Activated CD4-positive, CD25-positive, alpha-beta regulatory T cell treated with anti-CD3 and anti-CD28 coated beads, Interleukin-2, amount 50 U/mL, for 72 hours (primary cell): ENCODE measurements at regions not wholly inside any gene's neighbourhood (a gene's known extent, or its start where the extent isn't known, plus 50 kb on each side); places are given as distances from the start of the nearest gene placed in this dataset.

Source experiments
- DNase-seq: peaks from one replicate; pipeline ENCODE4 v3.0.0; 2021

GRCh38 chr10:108130575-108130974 is 966.1 kb upstream of the SORCS1 start:
- DNase-seq: no peak

GRCh38 chr10:108112218-108112617 is 947.7 kb upstream of the SORCS1 start:
- no peak for DNase-seq

GRCh38 chr10:108104551-108105156 is 940.1 kb upstream of the SORCS1 start:
- no peak for DNase-seq

- no peak for DNase-seq
These were observed 932.8 kb upstream of the SORCS1 start for GRCh38 chr10:108097258-108097657.

- DNase-seq: no peak
These were observed 931.7 kb upstream of the SORCS1 start for GRCh38 chr10:108095932-108096925.

GRCh38 chr10:108090476-108091215 is 926.1 kb upstream of the SORCS1 start:
- DNase-seq: no peak

- DNase-seq: no peak
These were observed 922.0 kb upstream of the SORCS1 start for GRCh38 chr10:108086502-108086901.

GRCh38 chr10:108082596-108082995 is 918.1 kb upstream of the SORCS1 start:
- no peak for DNase-seq

GRCh38 chr10:108078263-108078662 is 913.8 kb upstream of the SORCS1 start:
- no peak for DNase-seq

- no peak for DNase-seq
These were observed 908.0 kb upstream of the SORCS1 start for GRCh38 chr10:108072466-108072865.

- DNase-seq: no peak
These were observed 906.3 kb upstream of the SORCS1 start for GRCh38 chr10:108070789-108071188.

GRCh38 chr10:108069096-108069495 is 904.6 kb upstream of the SORCS1 start:
- no peak for DNase-seq

GRCh38 chr10:108064746-108065260 is 900.3 kb upstream of the SORCS1 start:
- DNase-seq: no peak

GRCh38 chr10:108060246-108060645 is 895.7 kb upstream of the SORCS1 start:
- no peak for DNase-seq

- no peak for DNase-seq
These were observed 891.0 kb upstream of the SORCS1 start for GRCh38 chr10:108055506-108055905.

- DNase-seq: no peak
These were observed 888.5 kb upstream of the SORCS1 start for GRCh38 chr10:108052981-108053380.

- DNase-seq: no peak
These were observed 886.7 kb upstream of the SORCS1 start for GRCh38 chr10:108051218-108051617.

- DNase-seq: no peak
These were observed 886.1 kb upstream of the SORCS1 start for GRCh38 chr10:108050626-108051025.

- DNase-seq: no peak
These were observed 885.2 kb upstream of the SORCS1 start for GRCh38 chr10:108049668-108050067.

GRCh38 chr10:108048898-108049297 is 884.4 kb upstream of the SORCS1 start:
- DNase-seq: no peak

- no peak for DNase-seq
These were observed 875.5 kb upstream of the SORCS1 start for GRCh38 chr10:108039821-108040584.

GRCh38 chr10:108037061-108037460 is 872.6 kb upstream of the SORCS1 start:
- DNase-seq: no peak
